GM18505 (cell line): ENCODE measurements at regions not wholly inside any gene's neighbourhood (a gene's known extent, or its start where the extent isn't known, plus 50 kb on each side); places are given as distances from the start of the nearest gene placed in this dataset.

Experiments
- ATAC-seq: cut with Tn5 transposase; IDR thresholded peaks from one replicate; pipeline ENCODE4 v1.9.1; 2021; ENCODE audit not compliant: unreplicated experiment
- POLR2A ChIP-seq: IDR thresholded peaks from 4 replicates; pipeline ENCODE4 v1.6.1; 2011; ENCODE audit warnings: borderline replicate concordance; ENCODE audit not compliant: insufficient read depth, insufficient read length; ENCODE audit errors: extremely low read depth

DNA sequence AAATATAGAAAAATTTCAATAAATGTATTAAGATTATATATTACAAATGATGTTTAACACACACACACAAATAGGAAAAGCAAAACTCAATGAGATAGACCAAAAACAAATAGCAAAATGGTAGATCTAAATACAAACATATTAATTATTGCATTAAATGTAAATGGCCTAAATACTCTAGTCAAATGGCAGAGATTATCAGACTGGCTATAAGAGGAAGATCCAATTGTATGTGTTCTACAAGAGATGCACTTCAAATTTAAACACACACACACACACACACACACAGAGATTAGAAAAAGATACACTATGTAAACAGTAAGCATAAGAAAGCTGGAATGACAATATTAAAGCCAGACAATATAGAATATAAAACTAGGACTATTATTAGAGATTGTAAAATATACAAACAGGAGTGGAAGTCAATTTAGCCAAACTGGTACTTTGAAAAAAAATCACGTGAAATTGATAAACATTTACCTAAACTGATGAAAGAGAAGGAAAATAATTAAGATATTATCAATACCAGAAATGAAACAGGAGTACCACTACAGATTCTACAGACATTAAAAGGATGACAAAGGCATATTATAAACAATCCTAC lies 150.5 kb downstream of the TBXT start:
- no peak for ATAC-seq
- TF ChIP-seq POLR2A = no peak

DNA sequence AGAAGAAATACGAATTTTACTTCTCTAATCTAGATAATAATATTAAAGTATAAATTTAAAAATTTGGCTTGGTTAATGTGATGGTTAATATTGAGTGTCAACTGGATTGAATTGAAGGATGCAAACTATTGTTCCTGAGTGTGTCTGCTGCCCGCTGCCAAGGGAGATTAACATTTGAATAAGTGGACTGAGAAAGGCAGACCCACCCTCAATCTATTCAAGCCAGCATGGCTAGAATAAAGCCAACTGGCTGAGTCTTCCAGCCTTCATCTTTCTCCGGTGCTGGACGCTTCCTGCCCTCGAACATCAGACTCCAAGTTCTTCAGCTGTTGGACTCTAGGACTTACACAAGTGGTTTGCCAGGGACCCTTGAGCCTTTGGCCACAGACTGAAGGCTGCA lies 152.7 kb downstream of the TBXT start:
- ATAC-seq = no peak
- no peak for TF ChIP-seq POLR2A

DNA sequence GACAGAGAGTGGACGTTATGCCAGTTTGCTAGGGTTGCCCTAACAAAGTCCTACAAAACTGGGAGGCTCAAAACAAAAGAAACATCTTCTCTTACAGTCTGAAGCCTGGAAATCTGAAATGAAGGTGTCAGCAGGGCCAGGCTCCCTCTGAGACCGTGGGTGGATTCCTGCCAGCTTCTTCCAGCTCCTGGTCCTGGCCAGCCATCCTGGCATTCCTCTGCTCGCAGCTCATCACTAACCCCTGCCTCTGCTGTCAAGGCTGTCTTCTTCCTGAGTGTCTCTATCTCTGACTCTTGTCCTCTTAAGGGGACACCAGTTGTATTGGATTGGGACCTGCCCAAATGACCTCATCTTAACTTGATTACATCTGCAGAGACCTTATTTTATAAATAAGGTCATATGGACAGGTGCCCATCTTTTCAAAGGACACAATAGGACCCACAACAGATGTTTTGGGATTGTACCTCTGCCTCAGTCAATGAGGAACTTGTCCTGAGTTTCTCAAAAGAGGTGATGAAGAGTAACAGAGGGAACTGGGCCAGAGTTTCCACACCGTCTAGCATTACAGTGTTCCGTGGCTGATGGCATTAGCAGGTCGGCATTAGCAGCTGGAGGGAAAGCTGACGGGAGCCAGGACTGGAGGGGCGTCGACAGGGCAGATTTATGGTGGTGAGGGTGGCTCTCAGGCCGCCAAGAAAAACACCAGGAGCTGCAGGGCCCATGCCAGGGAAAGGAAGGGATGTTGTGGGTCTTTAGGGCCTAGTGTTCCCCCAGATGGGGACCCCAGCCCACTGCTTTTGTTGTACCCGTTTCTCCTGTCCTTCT lies 157.3 kb downstream of the TBXT start:
- no peak for TF ChIP-seq POLR2A
- no peak for ATAC-seq

DNA sequence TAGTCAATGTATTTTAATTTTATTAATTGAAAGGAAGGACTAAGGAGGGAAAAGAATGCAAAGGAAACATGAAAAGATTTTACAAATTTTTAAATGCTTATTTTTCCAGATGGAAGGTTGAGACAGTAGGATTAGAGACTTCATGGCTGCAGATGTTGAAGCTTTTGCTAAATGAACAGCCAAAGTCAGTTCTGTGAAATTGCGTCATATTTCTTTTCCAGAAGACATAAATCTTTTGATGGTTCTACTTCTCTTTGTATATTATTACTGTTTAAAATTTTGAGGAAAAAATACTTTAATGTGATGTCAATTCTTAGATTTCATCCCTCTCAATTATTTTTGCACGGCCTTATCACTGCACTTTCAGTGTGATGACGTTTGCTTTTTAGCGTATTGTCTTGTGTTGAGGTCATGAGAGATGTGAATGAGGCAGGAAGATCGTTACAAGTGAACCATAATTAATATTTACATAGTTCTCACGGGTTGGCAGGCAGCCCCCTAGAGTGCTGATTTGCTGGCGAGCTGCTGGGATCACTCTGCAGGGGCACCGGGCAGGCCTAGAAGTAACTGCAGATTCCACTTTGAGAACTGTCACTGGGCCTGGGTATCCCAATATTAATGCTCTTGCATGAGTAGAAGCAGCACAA lies 158.1 kb downstream of the TBXT start:
- no peak for ATAC-seq
- no peak for TF ChIP-seq POLR2A

DNA sequence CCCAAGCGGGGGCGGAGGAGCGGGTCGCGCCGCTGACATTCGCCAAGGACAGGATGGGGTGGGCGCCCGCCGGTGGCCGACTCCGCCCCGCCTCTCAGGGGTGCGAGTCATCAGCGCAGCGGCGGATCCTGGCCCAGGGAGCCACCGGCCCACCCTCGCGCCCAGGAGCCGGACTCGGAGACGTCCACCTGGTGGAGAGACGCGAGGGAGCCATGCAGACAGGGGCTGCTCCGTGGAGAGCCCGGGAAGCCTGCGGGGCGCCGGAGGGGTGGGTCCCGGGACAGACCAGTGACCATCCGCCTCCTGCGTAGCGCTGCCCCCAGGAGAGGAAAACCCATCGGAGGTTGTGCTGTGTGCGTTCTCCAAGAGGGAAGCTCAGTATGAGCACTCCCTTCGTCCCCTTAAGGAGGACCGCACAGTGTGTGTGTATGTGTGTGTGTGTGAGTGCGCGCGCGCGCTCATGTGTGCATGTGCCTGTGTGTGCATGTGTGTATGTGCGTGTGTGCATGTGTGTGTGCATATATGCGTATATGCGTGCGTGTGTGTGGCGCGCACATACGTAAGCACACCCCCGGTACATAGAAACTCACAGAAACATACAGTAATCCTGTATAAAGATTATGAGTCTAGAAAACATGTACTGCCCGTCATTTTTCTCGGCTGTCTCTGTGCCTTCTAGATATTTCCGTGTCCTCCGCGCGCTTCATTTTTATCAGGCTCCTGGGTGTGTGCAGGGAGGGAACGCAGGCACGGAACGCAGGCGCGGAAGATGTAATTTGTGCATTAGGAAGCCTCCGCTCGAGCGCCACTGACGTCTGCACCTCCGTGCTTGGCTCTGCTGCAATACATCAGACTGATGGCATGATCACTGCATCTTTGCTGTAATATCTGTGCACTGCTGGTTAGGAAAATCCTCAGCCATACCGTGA lies 158.9 kb downstream of the TBXT start:
- ATAC-seq = no peak

DNA sequence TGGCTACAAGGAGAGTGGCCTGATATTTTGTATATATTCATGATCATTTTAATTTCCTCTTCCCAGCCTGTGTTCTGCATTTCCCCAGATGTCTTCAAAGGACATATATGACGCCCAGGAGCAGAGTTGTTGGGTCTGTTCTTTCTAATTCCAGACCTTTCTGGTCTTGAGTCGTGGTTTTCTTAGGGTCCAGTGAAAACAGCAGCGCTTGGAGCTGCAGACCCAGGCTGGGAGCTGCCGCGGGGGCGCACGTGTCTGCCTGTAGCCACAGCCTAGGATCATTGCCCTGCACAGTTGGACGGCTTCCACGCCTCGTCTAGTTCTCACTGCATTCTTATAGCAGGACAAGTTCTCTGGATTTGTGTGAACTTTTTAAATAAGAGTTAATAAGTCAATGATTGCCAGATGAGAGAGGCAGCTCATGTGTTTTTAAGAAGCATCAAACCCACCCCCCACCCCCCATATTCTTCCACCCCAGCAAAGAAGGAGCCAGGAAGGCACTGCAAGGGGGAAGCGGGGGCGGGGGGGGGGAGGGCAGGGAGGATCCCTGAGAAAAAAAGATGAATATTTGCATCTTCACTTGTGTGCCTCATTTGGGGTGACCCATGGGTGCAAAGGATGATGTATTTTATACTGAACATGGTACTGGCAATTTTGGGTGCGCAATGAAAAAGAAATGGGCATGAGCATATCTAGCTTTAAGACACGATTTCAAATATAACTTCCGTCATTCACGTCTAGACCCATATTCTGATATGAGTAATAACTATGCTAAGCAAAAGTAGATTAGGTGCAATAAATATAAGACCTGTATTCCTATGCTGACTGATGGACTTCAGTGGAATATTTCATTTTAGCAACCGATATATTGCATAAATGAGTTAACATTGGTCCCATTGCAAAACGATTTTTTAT lies 160.0 kb downstream of the TBXT start:
- ATAC-seq = no peak

More for the DNA sequence above, 158.9 kb downstream of the TBXT start:
- no peak for TF ChIP-seq POLR2A

DNA sequence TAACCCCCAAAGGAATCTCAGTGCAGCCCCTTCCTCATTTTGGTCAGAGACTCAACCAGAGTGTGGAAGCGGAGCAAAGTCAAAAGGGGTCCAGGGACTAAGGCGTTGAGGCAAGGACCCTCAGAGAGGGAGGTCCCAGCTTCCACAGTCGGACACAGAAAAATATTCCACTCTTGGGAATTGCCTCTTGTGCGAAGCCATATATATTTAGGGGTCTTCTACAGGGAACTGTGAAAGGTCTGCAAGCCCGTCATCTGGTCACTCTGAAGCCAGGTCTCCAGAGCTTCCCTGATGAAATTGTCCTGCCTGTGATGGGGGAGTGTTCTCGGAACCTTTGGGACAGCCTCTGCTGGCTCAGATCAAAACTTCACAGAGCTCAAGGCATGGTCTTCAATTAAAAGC lies 160.8 kb downstream of the TBXT start:
- no peak for ATAC-seq
- TF ChIP-seq POLR2A = no peak

More for the DNA sequence above, 160.0 kb downstream of the TBXT start:
- no peak for TF ChIP-seq POLR2A

DNA sequence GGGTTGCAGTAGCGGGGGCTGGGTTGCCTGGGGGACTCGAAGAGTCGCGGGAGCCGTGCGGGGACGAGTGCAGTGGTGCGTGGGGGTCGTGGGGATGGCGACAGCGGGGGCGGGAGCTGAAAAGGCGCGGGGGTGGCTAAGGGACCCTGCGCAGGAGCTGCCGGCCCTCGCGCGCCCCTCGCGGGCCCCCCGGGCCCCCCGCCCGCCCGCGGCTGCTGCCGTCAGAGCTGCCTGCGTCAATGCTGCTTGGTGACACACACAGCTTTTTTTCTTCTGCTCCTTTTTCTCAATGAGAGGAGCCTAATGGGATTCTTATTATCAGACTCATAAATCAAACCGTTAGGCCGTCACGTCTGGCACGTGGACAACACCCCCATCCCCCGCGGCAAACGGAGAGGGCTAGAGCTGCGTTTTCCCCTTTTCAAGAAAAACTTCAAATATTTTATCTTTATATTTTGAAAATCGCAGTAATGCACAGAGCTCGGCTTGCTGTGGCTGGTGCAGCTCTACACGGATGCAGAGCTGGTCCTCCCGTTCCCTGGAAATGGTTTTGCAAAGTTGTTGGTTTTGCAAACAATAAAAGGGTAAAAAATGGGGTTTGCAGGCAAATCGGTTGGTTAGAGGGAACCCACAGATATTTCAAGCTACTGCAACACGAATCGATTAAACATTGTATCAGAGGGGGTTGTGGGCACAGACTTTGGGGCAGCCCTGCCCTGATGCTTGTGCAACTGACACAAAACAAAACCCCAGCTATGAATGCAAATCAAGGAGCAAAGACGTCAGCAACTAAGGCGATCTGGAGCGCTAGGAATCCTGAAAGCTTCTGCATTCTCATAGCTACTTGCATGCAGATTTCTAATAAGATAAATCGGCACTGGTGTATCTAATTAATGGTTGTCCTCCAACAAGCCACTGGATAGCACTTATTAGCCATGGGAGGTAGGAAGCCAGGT lies 161.4 kb downstream of the TBXT start:
- ATAC-seq = no peak
- TF ChIP-seq POLR2A = no peak

DNA sequence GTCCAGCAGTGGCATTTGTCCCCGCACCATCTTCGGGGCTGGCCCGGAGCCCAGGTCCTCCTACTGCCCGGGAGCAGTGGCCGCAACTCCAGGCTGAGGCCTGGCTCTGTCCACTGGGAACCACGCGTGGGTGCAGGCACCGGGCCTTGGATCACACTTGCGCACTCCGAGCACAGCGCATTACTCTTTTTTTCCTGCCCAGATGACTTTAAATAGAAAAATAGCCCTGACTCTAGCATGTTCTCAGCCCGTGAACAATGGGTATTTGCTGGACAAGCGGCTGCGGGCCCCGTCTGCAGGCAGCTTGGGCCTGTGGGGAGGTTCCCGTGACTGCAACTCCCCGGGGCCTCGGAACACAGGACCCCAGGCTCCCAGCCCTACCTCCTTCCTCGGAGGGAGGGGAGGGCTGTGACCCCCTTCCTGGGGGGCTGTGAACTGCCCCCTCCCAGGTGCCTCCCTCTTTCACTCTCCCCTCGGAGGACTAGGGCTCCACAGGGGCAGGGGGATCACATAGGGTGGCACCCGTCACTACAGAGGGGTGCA lies 162.2 kb downstream of the TBXT start:
- ATAC-seq = no peak
- no peak for TF ChIP-seq POLR2A

DNA sequence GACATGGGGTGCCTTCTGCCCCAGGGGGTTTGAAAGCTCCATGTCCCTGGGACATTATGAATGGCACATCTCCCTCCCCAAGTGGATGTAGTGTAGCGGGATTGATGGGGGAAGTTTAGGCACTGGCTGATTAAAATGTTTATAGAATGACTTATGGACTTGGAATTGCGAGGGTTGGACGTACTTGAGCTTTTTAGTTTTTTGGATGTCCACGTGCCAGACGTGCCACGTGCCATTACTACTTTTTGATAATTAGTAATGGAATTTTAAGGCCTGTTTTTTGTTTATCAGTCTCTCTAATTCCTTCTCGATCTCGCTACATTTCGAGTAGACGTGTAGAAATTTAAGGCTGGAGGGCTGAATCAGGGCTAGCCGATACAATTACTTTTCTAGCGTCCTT lies 162.8 kb downstream of the TBXT start:
- ATAC-seq = no peak
- TF ChIP-seq POLR2A = no peak

DNA sequence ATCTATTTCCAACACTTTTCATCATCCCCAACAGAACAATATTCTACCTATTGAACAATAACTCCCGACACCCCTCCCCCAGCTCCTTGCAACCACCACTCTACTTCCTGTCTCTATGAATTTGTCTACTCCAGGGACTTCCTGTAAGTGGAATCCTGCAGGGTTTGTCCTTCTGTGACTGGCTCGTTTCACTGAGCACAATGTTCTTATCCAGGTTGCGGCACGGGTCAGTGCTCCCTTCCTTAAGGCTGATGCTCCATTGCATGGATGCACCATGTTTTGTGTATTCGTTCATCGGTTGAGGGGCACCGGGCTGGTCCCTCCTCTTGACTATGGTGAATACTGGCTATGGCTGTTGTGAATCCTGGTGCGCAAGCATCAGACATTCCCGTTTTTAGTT lies 163.2 kb downstream of the TBXT start:
- no peak for TF ChIP-seq POLR2A
- no peak for ATAC-seq

DNA sequence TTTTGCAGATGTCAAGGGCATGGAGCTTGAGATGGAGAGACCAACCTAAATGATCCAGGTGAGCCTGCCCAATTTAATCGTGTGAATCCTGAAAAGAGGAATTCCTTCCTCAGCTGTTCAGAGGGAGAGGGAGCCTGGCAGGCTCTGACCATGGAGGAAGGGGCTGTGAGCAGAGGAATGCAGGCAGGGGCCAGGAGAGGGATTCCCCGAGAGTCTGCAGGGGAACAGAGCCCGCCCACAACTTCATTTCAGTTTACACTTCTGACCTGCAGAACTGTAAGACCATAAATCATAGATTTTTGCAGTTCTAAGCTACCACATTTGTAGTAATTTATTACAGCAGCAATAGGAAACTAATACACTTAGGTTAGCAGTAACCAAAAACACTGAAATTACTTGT lies 164.1 kb downstream of the TBXT start:
- ATAC-seq = no peak

More for the DNA sequence above, 164.1 kb downstream of the TBXT start:
- TF ChIP-seq POLR2A = no peak
